ENCODE measurements at regions not wholly inside any gene's neighbourhood (a gene's known extent, or its start where the extent isn't known, plus 50 kb on each side); places are given as distances from the start of the nearest gene placed in this dataset.

DNA sequence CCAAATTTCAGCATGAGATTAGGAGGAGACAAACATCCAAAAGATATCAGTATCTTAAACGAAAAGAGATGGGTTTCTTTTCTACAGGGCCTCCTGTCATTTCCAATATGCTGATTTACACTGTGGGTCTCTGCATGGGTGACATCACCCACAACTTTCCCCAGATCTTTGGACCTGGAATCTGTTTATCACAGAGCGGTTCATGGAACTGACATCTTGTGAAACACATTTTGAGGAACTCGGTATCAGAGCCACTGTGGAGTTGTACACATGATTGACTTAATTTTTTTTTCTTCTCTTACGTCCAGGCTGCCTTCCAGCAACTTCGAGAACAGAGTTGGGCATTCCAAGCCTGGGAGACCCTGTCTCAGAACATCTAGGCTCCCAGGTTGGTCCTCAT is 80.2 kb upstream of the SERP2 start:
- TF ChIP-seq, protein P1, sequence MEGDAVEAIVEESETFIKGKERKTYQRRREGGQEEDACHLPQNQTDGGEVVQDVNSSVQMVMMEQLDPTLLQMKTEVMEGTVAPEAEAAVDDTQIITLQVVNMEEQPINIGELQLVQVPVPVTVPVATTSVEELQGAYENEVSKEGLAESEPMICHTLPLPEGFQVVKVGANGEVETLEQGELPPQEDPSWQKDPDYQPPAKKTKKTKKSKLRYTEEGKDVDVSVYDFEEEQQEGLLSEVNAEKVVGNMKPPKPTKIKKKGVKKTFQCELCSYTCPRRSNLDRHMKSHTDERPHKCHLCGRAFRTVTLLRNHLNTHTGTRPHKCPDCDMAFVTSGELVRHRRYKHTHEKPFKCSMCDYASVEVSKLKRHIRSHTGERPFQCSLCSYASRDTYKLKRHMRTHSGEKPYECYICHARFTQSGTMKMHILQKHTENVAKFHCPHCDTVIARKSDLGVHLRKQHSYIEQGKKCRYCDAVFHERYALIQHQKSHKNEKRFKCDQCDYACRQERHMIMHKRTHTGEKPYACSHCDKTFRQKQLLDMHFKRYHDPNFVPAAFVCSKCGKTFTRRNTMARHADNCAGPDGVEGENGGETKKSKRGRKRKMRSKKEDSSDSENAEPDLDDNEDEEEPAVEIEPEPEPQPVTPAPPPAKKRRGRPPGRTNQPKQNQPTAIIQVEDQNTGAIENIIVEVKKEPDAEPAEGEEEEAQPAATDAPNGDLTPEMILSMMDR (conservative IDR thresholded peaks at IDR 0.05; ENCODE audit: low read length) = no peak
- no peak for TF ChIP-seq EZH2phosphoT487 (IDR thresholded peaks at IDR 0.05; ENCODE audit: borderline replicate concordance, low read depth, low read length)

Data from OCI-LY7 (cell line).